ENCODE measurements at regions not wholly inside any gene's neighbourhood (a gene's known extent, or its start where the extent isn't known, plus 50 kb on each side); places are given as distances from the start of the nearest gene placed in this dataset.
A peak's percentile ranks its signal among the peaks of the same experiment; 100 is the strongest.
"Not testable (repeated sequence)": the region's sequence is repeated elsewhere in the genome, so short reads cannot be mapped to it uniquely, and the experiment has no call there.

DNA sequence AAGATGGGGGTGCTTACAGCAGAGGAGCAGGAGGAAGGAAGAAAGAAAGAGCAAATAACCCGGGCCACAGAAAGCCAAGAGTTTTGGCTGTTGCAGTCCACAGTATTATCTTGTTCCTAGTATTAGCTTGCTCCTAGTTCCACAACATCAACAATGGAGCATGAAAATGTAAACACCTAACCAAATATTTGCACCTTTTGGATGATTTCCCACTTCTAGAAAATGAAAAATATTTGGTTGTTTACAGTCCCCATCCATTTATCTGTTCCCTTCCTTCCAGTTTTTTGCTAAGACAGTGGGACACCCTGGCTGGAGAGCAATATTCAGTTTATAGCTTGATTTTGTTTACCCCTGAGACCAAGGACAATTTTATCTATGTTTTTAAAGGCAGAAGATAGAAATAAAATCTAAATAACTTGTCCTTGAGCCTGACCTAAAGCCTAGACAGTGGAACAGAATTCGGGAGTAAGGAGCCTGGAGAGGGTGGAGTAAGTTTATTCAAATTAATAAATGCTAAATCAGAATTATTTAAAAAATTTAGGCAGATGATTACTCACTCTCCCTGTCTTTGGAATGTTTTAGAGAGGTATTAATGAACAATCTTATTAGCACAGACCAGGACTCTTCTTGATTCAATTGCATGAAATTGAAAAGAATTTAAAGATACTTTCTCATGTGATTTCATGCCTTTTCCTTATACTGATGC, 51.6 kb downstream of the RESF1 start:
- FAIRE-seq, result no peak
- no peak for DNase-seq (ENCODE audit: low spot score)

DNA sequence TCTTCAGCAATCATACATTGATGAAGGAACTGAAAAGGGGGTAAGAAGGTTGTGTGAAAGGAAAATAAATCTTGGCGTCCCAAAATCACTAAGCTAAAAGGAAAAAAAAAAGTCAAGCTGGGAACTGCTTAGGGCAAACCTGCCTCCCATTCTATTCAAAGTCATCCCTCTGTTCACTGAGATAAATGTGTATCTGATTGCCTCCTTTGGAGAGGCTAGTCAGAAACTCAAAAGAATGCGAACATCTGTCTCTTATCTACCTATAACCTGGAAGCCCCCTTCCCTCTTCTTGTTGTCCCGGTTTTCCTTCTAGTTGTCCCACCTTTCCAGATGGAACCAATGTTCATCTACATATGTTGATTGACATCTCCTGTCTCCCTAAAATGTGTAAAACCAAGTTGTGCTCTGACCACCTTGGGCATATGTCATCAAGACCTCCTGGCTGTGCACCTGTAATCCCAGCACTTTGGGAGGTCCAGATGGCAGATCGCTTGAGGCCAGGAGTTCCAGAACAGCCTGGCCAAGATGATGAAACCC, 53.1 kb downstream of the RESF1 start:
- FAIRE-seq (no peak), DNase-seq (ENCODE audit: low spot score) (no peak)

DNA sequence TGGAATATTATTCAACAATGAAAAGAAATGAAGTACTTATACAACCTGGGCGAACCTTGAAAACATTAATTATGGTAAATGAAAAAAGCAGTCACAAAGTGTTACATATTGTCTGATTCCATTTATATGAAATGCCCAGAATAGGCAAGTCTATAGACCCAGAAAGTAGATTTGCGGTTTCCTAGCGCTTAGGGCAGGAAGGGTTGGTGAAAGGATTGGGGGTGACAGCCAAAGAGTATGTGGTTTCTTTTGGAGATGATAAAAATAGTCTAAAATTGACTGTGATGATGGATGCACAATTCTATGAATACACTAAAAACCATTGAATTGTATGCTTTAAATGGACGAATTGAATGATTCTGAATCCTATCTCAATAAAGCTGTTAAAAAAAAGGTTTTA, 55.8 kb downstream of the RESF1 start:
- DNase-seq (ENCODE audit: low spot score), result no peak
- FAIRE-seq, result no peak

DNA sequence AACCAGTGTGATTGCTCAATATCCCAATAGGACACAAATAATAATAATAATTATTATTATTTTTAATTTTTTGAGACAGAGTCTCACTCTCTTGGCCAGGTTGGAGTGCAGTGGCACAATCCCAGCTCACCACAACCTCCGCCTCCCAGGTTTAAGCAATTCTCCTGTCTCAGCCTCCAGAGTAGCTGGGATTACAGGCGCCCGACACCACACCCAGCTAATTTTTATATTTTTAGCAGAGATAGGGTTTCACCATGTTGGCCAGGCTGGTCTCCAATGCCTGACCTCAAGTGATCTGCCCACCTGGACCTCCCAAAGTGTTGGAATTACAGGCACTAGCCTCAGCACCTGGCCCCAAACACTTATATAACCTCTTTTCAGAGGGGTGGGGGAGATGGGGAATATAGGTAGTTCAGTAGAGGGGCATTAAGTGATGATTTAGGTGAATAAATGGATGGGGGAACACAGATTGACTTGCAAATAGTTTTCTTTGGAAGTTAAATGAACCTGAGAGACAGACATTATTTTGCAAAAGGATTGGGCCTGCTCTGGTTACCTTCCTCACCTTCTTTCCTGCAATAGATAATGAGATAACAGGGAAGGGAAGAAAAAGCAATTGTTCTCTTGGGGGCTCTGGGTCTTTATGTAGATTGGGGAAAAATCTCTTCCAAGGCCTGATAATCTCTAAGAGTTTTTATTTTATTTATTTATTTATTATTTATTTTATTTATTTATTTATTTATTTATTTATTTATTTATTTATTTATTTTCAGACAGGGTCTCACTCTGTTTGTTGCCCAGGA, 57.7 kb downstream of the RESF1 start:
- no peak for DNase-seq (ENCODE audit: low spot score)

DNA sequence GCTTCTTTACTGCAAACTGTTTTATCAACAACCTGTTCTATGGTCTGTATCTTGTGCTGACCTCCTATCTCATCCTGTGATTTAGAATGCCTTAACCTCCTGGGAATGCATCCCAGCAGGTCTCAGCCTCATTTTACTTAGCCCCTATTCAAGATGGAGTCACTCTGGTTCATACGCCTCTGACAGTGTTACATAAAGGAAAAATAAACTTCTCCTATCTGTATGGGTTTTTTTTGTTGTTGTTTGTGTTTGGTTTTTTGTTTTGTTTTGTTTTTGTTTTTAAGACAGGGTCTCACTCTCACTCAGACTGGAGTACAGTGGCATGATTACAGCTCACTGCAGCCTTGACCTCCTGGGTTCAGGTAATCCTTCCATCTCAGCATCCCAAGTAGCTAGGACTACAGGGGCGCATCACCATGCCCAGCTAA, 62.1 kb downstream of the RESF1 start:
- FAIRE-seq, result no peak

More for the DNA sequence above, 57.7 kb downstream of the RESF1 start:
- no peak for FAIRE-seq

DNA sequence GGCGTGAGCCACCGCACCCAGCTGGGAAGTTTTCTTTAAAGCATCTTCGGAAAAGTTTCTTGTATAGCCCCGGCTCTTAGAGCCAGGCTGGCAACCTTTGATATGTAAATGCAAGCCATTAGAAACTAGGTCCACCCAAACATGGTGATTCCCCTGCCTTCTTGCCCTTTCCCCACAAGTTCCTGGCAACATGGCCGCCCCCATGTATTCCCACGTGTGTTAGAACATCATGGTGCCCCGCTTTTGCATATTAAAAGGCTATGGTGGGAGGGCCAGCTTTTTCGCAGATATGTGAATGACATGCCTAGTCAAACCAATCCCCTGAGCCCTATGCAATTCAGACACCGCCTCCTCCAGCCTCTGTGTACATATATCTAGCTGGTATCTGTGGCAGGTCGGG, 63.2 kb downstream of the RESF1 start:
- DNase-seq (ENCODE audit: low spot score); FAIRE-seq: not testable (repeated sequence)

More for the DNA sequence above, 62.1 kb downstream of the RESF1 start:
- DNase-seq (ENCODE audit: low spot score), result no peak

DNA sequence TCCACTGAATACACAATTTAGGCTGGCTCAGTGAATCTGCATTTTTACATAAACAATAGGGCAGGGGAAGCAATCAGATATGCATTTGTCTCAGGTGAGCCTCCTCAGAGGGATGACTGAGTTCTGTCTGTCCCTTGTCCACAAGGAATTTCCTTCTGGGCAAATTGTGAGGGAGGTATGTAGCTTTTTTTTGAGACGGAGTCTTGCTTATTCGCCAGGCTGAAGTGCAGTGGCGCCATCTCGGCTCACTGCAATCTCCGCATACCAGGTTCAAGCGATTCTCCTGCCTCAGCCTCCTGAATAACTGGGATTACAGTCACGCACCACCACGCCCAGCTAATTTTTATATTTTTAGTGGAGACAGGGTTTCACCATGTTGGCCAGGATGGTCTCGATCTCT, 64.6 kb downstream of the RESF1 start:
- DNase-seq (ENCODE audit: low spot score); FAIRE-seq: not testable (repeated sequence)

DNA sequence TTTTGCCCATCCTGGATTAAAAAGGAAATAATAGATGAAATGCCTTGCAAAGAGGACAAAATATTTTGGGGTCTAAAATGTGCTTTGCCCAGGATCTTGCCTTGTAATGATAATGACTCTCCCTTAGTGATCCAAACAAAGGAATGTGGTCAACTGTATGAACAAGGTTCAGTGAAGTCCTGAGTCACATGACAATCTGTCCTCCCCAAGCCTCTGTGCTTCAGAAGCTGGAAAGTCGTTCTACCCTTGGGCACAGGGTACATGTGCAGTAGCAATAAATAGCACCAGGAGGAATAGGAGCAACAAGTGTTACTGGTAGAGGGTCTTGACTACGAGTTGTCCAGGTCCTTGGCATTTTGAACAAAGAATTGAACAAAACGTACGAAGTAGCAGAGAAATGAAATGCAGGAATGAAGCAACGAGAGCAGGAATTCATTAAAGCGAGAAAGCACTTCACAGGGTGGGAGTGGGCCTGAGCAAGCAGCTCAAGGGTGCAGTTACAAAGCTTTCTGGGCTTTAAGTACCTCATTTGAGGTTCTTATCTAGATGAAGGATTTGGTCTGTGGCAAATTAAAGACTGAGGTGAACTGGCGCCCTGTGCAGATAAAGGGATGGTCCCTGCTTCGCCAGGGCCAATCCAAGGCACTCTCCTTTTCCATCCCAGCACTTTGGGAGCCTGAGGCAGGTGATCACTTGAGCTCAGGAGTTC, 65.8 kb downstream of the RESF1 start:
- DNase-seq (ENCODE audit: low spot score) (no peak), FAIRE-seq (no peak)

DNA sequence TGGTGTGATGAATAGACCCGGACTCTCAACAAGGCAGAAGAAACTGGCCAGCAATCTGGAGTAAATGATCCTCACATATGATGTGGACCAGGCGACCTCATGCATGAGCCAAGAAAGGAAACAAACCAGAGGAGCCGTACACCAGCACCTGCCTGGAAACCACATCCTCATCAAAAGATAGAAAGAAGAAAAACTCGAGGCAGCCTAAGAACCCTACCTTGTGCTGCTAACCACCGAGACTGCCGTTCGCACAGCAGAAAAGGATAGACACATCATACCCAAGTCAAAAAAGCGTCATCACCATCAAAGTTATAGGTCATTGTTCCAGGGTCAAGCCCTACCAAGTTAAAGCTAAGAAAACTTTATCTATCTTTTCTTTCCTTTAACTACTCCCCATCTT, 66.7 kb downstream of the RESF1 start:
- DNase-seq (ENCODE audit: low spot score), result no peak

DNA sequence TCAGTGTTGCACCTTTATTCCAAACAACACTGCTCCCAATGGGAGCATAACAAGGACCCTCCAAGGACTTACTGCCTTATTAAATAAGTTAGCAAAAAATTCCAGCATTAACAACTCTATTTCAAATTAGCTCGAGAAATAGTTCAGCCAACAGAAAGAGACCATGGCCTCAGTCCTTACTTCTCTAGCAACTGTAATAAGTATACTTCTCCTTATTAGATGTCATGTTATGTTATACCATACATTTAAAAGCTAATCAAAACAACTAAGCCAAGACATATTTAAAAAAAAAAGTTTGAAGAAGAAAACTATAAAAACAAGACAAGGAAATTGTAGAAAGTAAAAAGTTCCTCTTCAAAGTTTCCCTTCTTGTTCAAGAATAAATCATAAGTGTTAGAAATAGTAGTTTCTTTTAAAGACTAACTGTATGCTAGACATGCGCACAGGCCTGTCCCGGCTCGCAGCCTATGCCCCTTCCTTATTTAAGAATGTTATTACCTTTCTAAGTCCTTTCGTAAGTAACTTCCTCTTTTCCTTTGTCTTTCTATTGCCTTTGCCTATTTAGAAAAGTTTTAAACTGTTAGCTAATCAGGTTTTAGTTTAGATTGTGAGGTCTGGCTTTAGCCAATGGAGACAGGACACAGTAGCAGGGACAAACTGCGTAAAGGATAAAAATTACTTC, 68.6 kb downstream of the RESF1 start:
- no peak for DNase-seq (ENCODE audit: low spot score)
- no peak for FAIRE-seq

More for the DNA sequence above, 66.7 kb downstream of the RESF1 start:
- FAIRE-seq, result no peak

DNA sequence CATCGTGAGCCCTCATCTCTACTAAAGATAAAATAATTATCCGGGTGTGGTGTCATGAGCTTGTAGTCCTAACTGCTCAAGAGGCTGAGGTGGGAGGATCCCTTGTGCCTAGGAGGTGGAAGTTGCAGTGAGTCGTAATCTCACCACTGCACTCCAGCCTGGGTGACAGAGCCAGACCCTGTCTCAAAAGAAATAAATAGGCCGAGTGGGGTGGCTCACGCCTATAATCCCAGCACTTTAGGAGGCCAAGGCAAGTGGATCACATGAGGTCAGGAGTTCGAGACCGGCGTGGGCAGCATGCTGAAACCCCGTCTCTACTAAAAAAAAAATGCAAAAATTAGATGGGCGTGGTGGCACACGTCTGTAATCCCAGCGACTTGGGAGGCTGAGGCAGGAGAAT, 70.9 kb downstream of the RESF1 start:
- no peak for DNase-seq (ENCODE audit: low spot score)
- no peak for FAIRE-seq

DNA sequence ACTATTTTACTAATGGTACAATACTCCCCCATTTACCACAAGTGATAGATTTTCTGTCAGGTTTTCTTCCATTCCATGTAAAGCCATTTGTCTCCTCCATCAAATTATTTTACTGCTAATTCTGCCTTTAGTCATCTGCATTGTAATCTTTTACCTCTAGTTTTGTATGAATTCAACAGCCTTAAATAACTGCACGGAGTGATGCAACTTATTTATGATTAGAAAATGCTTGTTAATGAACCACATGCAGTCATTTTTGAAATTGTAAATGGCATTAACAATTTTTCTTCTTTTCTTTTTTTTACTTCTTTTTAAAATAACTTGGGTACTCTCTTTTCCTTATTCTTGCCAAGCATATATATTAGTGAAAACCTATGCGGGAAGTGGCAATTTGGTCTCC, 71.5 kb downstream of the RESF1 start:
- no peak for DNase-seq (ENCODE audit: low spot score)
- FAIRE-seq, result no peak

DNA sequence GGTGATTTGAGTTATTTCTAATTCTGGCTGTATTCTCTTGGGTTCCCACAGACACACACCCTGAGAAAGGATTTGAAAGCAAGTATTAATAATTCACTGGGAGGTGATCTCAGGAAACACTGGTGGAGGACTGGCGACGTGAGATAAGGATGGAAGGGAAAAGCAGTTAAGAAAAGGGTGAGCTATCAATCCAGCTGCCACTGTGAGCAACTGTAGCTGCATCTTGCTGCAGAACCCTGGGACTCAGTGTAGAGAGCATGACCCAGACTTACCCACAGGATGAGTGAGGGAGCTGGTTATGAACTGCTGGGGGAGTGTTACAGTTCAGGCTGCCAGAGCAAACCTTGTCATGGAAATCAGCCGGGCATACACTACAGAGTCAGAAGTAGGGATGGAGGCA, 71.9 kb downstream of the RESF1 start:
- no peak for FAIRE-seq
- no peak for DNase-seq (ENCODE audit: low spot score)

DNA sequence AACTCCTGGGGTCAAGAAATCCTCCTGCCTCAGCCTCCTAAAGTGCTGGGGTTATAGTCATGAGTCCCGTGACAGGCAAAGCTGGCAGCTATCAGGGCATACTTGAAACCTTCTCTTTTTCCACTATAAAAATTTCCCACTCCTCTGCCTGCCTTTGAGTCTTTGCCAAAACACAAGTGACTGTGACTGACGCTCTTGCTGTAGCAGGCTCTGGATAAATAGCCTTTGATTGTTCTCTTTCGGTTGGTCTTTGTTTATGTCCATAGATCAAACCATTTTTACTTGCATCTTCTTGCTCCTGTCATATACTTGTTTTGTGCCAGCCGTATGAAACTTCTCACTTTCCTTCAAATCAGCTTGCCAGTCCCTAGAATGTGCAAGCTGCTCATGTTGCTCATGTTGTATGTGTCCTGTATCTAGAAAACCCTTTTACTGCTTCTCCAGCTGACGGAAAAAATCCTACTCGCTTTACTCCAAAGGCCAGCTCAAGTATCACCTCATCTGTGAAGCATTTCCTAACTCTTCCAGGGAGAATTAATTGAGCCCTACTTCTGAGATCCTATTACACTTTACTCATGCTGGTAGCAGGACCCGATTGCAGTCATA, 73.1 kb downstream of the RESF1 start:
- FAIRE-seq (no peak), DNase-seq (ENCODE audit: low spot score) (no peak)

DNA sequence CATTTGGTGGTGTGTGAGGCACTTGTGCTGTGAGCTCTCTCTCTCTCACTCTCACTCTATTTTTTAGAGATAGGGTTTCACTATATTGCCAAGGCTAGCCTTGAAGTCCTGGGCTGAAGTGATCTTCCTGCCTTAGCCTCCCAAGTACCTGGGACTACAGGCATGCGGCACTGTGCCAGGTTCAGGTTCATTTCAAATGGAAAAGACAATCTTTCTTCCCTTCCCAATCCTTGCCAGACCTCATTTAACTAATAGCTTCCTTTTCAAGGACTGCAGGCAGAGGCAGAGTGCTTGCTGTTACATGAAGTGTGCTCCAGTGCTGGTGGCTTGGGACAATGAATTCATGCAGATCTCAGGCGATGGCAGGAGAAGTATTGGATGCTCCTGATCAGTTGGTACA, 73.2 kb upstream of the BICD1 start:
- DNase-seq (ENCODE audit: low spot score), result no peak
- no peak for FAIRE-seq

DNA sequence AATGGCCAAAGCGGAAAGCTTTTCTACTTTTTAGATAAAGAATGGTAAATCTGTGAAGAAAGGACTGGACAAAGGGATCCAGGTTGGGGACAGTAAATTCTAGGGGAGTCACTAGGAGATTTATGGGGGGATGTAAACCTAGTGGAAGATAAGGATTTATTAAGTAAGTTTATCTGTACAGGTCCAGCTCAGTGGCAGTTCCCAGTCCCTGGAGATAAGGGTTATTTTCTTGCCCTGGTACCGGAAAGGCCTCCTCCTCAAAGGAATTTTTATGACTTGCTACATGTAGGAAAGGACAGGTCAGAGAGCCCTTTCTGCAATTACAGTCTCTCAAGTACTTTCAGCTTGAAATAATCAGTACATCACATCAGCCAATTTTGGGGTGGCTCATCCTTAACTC, 72.6 kb upstream of the BICD1 start:
- DNase-seq (ENCODE audit: low spot score), result no peak
- no peak for FAIRE-seq

DNA sequence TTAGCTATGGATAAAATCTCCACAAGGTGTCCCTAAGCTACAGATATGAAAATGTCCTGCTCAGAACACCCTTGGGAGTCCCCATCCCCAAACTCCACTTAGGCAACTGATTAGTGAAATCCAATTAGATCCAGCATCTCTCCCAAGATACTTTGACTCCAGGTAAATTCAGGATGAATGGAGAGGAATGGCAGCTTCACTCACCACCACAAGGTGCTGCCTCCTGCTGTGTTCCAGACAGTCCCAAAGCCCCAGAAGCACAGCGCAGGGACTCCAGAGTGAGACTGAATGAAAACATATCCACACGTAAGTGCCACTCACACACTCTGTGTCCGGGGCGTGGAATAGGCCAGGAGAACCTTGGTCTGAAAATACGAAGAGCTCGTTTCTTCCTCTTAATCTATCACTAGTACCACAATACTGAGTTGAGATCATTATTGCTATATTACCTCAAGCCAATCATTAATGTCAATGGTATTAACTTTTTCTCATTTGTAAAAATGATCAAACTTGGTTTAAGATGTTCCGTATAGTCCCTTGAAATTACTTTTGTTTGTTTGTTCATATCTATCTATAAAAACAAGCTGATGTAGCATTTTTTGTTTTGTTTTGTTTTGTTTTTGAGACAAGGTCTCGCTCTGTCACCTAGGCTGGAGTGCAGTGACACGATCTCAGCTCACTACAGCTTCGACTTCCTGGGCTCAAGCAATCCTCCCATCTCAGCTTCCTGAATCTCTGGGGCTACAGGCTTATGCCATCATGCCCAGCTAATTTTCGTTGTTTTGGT, 70.0 kb upstream of the BICD1 start:
- DNase-seq (ENCODE audit: low spot score) (peak; percentile 14), FAIRE-seq (no peak)

DNA sequence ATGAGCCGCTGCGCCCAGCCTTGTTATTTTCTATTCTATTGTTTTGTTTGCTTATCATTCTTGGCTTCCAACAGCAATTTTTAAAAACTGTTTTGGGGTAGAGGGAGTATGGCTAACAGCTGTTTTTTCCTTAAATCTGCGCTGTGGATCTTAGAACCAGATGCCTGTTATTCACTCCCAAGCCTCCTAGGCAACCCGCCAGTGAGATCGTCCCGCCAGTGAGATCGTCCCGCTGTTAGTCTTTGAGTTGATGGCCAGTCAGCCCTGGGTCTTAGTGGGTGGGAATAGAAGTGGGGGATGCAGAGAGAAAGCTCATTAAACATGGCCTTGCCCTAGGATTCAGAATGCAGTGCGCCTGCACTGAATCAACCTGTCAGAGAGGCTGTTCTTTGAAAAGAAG, 67.3 kb upstream of the BICD1 start:
- DNase-seq (ENCODE audit: low spot score), result no peak
- no peak for FAIRE-seq

DNA sequence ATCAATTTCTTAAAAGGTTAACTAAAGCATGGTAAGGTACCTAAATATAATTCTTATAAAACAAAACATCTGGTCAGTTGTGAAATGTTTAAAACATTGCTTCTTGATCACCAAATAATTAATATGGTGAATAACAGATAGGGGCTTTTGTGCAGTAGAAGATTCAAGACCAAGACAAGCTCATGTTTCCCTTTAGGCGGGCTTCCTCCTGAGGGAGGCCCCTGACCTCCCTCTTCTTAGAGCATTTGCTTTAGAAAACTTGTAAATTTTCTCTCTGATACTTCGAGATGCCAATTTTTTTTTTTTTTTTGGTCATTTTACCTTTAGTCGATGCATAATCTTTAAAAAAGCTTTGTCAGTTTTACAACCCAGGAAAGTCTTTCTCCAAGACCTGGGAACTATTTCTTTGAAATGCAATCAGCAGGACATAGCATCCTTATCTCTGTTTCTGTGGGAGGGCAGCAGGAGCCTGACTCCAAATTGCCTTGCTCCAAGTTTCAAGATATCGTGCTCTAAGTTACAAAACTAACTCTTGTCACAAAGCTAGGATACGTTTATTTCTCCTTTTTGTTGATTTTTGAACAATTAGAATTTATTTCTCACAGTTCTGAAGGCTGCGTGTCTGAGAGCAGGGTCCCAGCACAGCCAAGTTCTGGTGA, 66.6 kb upstream of the BICD1 start:
- DNase-seq (ENCODE audit: low spot score), result no peak

More for the DNA sequence above, 66.6 kb upstream of the BICD1 start:
- no peak for FAIRE-seq

Measured in urothelium cell line (cell line).